ENCODE measurements at regions not wholly inside any gene's neighbourhood (a gene's known extent, or its start where the extent isn't known, plus 50 kb on each side); places are given as distances from the start of the nearest gene placed in this dataset.
"Not testable (repeated sequence)": the region's sequence is repeated elsewhere in the genome, so short reads cannot be mapped to it uniquely, and the experiment has no call there.

DNA sequence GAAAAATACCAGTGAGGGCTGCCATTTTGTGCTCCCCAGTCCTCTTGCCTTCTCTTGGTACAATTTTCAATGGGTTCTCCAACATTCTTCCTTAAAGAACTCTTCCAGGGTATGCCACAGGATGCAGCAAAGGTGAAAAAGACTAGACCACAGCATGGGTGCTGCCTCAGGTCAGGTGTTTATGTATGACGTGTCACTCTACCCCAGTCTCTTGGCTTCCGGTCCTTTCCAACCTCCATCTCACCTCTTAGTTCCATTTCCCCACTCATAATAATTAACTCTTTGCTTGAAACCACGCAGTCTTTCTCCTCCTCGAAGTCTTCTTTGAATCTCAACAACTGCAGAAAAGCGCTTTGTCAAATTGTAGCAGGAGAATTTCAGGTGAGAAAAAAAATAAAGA is 104.7 kb upstream of the TBC1D5 start:
- no peak for DNase-seq (ENCODE audit: extremely low read depth in 1 of 2, low read depth in 1 of 2)

DNA sequence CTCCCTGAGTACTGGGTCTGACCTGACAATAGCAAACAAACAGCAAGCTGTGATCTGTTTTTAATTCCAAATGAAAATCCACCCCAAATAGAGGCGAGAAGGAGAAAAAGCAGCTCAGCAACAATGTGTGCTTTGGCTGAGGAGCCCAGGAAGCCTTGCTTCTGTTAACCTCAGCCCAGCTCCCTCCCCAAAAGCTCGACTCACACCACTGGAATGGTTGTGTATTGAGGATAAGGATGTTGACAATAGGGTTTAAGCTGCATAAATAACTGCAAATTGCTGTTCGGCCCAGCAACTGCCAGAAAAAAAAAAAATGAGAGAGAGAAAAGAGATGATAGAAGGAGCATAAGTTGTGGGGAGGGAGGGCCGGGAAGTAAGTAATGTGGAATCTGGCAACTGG is 104.0 kb upstream of the TBC1D5 start:
- no peak for DNase-seq (ENCODE audit: extremely low read depth in 1 of 2, low read depth in 1 of 2)

DNA sequence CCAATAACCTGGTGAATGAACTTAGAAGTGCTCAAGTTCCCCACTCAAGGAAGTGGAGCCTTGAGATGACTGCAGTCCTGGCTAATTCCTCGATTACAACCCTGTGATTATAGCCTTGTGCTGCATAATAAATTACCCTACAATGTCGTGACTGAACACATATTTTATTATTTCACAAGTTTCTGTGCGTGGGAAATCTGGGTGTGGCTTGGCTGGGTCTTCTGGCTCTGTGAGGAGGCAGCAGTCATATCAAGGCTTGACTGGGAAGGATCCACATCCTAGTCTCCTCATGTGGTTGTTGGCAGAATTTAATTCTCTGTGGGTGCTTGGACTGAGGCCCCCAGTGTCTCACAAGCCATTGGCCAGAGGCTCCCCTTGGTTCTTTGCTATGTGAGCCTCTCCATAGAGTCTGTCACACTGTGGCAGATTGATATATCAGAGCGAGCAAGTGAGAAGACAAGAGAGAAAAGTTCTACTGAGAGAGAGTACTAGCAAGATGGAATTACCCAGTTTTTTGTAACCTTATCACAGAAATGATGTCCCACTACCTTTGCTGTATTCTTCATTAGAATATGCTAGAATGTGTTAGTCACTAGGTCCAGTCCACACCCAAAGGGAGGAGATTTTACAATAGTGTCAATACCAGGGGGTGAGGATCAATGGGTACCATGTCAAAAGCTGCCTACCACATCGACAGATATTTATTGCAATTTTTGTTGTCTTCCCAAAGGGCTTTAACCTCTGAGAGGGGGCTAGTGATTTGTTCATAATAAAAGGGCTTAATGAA is 102.8 kb upstream of the TBC1D5 start:
- no peak for DNase-seq (ENCODE audit: extremely low read depth in 1 of 2, low read depth in 1 of 2)

DNA sequence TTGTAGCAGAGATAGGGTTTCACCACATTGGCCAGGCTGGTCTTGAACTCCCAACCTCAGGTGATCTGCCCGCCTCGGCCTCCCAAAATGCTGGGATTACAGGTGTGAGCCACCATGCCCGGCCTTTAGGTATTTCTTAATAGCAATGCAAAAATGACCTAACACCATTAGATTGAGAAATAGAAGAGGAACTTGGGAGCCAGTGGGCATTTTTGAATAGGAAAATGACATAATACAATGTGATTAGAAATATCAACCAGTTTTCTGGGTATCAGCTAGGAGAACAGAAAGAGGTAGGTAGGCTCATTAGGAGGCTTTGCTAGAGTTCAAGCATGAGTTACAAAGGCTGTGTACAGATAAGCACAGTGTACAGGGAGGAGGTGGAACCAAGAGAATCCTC is 101.8 kb upstream of the TBC1D5 start:
- no peak for DNase-seq (ENCODE audit: extremely low read depth in 1 of 2, low read depth in 1 of 2)

DNA sequence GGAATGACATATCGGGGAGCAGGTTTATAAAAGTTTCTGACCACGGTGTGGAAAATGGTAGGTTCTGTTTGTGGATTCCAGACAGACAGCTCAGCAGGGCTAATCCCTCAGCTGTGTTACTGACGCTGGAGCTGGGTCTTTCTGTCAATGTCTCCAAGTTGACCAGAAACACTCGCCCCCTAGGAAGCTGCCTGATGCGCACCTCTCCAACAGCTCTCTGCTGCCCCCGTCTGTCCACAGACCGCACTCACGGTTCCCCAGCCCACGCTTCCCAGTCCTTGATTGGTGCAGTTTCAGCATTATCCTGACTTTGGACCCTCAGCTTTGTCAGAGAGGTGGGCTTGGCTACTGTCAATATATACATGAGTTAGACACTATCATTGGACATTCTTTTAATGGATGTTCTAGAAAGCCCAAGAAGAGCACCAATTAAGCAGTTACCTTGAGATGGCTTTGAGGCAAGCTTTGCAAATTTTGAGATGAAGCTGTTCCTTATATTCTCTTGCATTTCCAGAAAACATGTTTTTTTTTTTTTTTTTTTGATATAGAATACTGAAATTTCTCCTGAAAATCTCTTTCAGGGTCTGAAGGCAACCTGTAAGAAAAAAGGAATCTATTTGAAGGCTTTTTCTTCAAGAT is 98.9 kb upstream of the TBC1D5 start:
- peak; percentile 25 to 65 for DNase-seq (ENCODE audit: extremely low read depth in 1 of 2, low read depth in 1 of 2)

DNA sequence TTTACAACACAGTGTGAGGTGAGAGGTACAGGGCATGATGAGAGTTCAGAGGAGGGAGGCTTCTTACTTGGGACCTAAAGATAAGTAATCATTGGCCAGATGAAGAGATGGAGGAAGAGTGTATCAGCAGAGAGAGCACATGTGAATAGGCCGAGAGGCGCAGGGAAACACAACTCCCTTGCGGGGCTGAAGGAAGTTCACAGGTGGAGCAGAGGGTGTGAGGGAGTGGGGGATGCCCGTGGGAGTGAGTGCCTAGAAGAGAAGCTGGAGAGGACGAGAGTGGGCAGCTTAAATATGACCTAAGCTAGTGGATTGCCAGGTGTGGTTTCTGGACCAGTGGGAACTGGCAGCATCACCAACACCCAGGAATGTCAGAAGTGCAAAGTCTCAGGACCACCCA is 98.2 kb upstream of the TBC1D5 start:
- DNase-seq (ENCODE audit: extremely low read depth in 1 of 2, low read depth in 1 of 2) = no peak

DNA sequence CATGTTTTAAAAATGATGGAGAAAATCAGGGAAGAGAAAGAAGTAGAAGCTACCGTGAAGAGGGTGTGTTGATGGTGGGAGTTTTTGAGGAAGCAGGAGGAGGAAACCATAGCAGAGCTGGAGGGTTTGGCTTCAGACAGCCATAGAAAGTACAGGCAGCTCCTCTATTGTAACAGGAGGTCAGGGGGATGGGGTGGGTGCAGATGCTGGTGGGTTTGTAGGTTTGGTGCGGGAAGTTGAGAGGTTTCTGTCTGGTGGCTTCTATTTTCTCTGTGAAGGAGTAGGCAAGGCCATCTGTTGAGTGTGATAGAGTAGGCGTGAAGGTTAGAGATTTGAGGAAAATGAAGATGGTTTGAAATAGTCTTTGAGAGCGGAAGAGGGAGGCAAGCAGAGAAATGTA is 97.7 kb upstream of the TBC1D5 start:
- no peak for DNase-seq (ENCODE audit: extremely low read depth in 1 of 2, low read depth in 1 of 2)

DNA sequence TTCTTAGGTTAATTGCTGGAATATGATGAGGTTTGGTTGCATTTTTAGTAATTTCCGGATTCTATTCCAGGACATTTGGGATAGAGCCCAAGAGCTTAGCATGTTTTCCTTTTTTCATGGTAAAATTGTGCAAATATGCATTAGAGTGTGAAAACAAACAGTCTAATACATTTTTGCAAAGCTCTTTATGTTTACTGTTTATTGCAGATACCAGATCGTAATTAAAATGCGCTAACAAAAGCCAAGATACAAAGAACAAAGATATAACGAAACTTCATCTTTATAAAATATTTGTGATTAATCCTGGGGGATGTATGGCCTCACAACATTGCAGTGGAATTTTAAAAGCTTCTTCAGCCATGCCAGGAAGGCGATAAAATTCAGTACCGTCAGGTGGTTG is 94.5 kb upstream of the TBC1D5 start:
- DNase-seq (ENCODE audit: extremely low read depth in 1 of 2, low read depth in 1 of 2) = no peak

DNA sequence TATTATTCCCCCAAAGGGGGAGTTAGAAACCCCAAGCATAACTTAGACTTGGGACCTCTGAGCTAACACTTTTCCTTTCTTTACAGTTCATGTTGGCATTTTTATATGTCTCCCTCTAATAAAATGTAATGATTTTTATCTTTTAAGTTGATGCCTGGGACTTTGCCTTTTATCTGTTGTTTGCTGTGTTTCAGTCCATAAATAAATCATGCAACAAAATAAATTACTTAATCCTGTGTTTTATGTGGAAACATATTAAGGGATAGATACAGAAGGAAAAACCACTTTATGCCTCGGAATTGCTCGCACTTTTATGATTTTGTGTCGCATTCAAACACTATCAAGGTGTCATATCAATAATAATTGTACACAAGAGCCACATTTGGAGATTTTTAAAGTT is 93.7 kb upstream of the TBC1D5 start:
- no peak for DNase-seq (ENCODE audit: extremely low read depth in 1 of 2, low read depth in 1 of 2)

DNA sequence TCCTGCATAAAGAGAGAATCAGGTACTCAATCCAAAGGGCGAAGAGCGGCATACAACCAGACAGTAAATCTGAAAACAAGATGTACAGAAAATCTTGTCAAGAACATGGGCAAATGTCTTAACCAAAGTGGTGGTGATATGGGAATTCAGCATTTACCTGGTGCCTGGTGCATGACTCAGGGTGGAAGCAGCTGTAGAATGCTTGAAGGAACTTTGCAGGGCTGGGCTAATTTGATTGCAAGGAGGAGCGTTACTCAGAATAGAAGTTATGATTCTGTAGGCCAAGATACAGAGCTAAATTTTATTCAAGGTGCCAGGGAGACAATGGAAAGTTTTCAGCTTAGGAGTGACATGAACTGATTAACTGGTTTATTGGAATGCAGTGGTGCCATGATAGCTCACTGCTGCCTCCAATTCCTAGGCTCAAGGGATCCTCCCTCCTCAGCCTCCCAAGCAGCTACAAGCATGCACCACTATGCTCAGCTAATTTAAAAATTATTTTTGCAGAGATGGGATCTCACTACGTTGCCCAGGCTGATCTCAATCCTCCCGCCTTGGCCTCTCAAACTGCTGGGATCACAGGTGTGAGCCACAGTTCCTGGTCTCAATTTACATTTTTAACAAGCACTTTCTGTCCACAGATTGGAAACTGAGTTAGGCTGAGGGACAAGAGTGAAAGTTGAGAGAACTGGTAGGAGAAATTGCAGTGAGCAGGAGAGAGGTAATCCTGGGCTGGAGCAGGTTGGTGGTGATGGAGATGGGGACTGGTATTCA is 91.5 kb upstream of the TBC1D5 start:
- no peak for DNase-seq (ENCODE audit: extremely low read depth in 1 of 2, low read depth in 1 of 2)

DNA sequence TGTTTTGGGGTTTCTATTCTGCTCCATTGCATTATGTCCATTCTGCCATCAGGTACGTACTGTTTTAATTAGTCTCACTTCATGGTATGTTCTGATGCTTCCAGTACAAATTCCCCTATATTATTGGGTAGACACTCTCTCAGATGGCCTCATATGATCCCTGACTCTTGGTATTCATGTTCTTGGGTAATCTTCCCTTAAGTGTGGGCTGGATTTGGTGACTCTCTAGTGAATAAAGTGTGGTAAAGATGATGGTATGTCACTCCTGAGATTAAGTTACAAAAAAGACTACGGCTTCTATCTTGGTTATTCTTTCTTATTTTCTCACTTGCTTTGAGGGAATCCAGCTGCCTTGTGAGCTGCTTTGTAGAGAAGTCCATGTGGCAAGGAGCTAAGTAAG is 89.6 kb upstream of the TBC1D5 start:
- no peak for DNase-seq (ENCODE audit: extremely low read depth in 1 of 2, low read depth in 1 of 2)

DNA sequence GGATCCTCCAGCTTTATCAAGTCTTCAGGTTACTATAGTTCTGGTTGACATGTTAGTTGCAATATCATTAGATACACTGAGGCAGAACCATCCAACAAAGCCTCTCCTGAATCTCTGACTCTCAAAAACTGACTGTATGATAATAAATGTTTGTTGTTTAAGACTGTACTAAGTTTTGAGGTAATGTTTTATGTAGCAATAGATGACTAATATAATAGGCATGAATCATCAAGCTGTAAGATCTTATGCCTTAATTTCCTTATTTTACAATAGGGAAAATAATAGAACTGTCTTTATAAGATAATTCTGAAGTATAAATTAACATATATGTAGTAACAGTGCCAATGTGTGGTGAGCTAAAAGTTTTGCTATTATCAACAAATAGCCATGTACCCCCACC is 88.9 kb upstream of the TBC1D5 start:
- DNase-seq (ENCODE audit: extremely low read depth in 1 of 2, low read depth in 1 of 2) = no peak

DNA sequence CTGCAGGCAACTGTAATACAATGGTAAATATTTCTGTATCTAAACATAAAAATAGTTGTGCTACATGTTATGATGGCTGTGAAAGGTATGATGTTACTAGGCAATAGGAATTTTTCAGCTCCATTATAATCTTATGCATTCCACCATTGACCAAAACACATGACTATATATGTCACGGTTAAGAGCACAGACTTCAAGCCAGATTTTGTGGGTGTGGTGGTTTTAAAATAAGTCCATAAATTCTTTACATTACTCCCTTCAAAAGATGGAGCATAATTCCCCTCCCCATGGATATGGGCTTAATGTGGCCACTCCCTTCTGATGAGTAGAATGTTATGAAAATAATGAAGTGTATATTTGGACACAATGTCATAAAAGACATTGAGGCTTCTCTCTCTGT is 88.4 kb upstream of the TBC1D5 start:
- DNase-seq (ENCODE audit: extremely low read depth in 1 of 2, low read depth in 1 of 2) = no peak

DNA sequence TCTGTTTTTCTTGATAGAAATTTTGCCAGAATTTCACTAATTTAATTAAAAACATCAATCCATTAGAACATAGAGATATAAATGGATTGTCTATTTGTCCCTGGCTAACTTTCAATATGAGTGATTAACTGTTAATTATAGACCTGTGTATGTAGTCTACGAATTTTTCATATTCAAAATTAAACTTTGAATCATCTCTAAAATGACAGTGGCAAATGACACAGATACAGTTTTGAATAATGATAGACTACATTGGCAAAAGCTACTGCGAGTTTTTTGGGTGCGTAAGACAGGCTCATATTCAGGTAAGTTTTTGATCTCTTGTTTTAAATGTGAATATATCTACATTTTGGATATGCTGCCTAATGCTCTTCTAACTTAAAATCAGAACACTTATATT is 86.0 kb upstream of the TBC1D5 start:
- DNase-seq (ENCODE audit: extremely low read depth in 1 of 2, low read depth in 1 of 2) = no peak

DNA sequence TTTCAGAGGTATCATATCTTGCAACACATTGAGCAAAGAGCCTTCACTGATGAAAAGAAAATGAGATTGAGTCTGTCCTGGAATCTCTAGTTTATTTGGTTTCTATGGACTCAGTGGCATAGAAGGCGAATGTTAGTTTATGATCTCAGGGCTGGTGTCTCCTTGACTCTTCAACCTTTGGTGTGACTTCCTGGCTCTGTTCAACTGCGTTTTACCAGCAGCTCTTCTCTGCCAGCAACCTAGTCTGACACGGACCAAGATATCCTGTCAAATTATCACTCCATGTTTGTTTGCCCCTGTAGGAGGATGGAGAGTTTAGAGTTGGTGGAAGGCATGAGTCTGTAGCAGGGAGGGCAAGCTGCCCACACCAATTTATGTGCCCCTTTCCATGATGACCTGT is 82.9 kb upstream of the TBC1D5 start:
- no peak for DNase-seq (ENCODE audit: extremely low read depth in 1 of 2, low read depth in 1 of 2)

DNA sequence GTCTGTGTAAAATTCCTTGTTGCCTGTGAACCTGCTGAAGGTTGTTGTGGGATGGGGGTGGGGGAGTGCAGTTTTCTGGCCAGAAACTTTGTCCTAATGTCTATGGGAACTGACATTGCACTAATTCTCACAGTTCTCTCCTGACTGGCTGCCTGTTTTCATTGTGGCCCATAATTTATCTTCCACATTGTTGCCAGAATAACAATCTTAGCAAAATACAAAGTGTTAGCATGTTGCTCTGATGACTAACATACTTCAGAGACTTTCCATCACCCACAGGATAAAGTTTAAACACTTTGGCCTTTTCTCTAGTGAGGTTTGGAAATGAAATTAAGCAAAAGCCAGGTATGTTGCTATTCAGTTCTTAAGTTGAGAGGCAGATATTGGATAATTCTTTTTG is 81.4 kb upstream of the TBC1D5 start:
- no peak for DNase-seq (ENCODE audit: extremely low read depth in 1 of 2, low read depth in 1 of 2)

DNA sequence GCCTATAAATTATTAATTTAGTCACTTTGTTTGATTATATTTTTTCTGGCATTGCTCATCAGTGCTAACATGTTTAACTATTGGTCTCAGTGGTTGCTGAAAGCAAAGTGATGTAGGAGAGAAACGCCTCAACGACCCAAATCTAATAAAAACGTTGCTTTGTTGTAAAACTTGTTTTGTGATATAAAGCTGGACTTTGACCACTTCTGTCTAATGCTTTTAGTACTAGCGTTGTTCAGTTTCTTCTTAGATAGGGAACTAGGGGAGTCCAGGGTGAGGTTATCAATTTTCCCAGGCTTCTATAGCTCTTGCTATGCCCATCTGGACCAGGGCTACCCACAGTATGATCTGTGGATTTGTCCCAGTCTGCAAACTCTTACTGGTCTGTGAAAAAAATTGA is 80.6 kb upstream of the TBC1D5 start:
- no peak for DNase-seq (ENCODE audit: extremely low read depth in 1 of 2, low read depth in 1 of 2)

DNA sequence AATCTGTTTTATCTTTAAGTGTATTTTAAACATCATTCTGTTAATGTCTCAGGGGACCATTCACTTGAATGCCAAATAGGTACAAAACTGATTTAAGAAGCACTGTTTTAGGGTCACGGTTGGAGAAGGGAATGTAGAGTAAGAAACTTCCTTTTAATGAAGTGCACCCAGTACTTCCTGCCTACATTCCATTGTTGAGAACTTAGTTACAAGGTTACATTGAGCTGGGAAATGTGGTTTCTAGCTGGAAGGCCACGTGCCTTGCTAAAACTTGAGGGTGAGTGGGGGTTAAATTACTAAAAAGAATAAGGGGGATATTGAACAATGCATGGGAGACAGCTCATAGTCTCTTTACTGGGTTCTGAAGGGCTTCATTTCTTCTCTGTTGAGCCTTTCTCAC is 78.3 kb upstream of the TBC1D5 start:
- DNase-seq (ENCODE audit: extremely low read depth in 1 of 2, low read depth in 1 of 2) = no peak

DNA sequence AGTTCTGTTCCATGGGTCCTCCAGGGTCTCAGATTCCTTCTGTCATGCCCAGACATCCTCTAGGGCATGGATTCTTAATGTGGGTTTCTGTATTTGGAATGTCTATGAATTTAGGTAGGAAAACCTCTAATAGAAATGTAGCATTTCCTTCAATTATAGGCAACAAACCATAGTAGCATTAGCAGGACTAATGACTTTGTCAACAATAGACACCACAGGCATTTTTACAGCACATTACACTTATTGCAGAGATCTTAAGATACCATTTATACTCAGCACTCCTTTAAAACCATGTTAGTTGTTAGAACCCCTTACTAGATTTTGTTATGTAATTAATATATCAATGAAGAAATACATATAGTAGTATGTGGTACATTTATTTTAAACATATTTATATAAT is 77.8 kb upstream of the TBC1D5 start:
- no peak for DNase-seq (ENCODE audit: extremely low read depth in 1 of 2, low read depth in 1 of 2)

DNA sequence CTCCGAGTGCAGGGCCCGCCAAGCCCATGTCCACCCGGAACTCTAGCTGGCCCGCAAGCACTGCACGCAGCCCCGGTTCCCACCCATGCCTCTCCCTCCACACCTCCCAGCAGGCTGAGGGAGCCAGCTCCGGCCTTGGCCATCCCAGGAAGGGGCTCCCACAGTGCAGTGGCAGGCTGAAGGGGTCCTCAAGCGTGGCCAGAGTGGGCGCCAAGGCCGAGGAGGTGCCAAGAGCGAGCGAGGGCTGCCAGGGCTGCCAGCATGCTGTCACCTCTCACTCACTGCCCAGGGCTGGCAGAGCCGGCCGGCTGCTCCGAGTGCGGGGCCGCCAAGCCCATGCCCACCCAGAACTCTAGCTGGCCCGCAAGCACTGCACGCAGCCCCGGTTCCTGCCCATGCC is 75.5 kb upstream of the TBC1D5 start:
- not testable (repeated sequence) for DNase-seq (ENCODE audit: extremely low read depth in 1 of 2, low read depth in 1 of 2)

DNA sequence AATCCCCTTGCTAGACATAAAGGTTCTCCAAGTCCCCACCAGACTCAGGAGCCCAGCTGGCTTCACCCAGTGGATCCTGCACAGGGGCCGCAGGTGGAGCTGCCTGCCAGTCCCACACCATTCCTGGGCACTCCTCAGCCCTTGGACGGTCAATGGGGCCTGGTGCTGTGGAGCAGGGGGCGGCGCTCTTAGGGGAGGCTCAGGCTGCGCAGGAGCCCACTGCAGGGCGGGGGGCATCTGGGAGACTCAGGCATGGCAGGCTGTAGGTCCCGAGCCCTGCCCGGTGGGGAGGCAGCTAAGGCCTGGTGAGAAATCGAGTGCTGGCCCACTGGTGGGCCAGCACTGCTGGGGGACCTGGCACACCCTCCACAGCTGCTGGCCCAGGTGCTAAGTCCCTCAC is 75.1 kb upstream of the TBC1D5 start:
- DNase-seq (ENCODE audit: extremely low read depth in 1 of 2, low read depth in 1 of 2) = no peak

DNA sequence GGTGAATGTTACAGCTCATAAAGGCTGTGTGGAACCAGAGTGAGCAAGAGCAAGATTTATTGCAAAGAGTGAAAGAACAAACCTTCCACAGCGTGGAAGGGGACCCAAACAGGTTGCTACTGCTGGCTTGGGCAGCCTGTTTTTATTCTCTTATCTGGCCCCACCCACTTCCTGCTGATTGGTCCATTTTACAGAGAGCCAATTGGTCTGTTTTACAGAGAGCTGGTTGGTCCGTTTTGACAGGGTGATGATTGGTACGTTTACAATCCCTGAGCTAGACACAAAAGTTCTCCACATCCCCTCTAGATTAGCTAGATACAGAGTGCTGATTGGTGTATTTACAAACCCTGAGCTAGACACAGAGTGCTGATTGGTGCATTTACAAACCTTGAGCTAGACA is 74.4 kb upstream of the TBC1D5 start:
- not testable (repeated sequence) for DNase-seq (ENCODE audit: extremely low read depth in 1 of 2, low read depth in 1 of 2)
